ENCODE measurements at regions not wholly inside any gene's neighbourhood (a gene's known extent, or its start where the extent isn't known, plus 50 kb on each side); places are given as distances from the start of the nearest gene placed in this dataset.

- POLR2A ChIA-PET (ENCODE audit: unreplicated experiment): no interaction called here
- DNase-seq: peak; percentile 53
These were observed 224.6 kb downstream of the EPHA4 start for GRCh38 chr2:221347471-221347870.

GRCh38 chr2:221350616-221351015 is 221.5 kb downstream of the EPHA4 start:
- no peaks in the 10 kb centered on the region for H3F3A ChIP-seq (ENCODE audit: low read length, unreplicated experiment)
- H3K9ac ChIP-seq (ENCODE audit: low read length): no peak overlapping the region
- DNase-seq (peak; percentile 24), ATAC-seq (no peak)
- H3K27ac ChIP-seq (ENCODE audit: low read length): no peak overlapping the region
- TF ChIP-seq CTCF (conservative IDR thresholded peaks at IDR 0.05; ENCODE audit: low read depth, low read length) (no peak), EZH2phosphoT487 (IDR thresholded peaks at IDR 0.05; ENCODE audit: borderline replicate concordance, low read length) (no peak), EZH2 (IDR thresholded peaks at IDR 0.05; ENCODE audit: low read length, unreplicated experiment) (no peak)
- no peaks in the 10 kb centered on the region for H3K27me3 ChIP-seq (ENCODE audit: low read length)
- ChIA-PET CTCF (no interaction called here), POLR2A (ENCODE audit: unreplicated experiment) (no interaction called here)
- H2AFZ ChIP-seq (ENCODE audit: low read length): no peak overlapping the region
- no peaks in the 10 kb centered on the region for H3K9me2 ChIP-seq (replicated peaks; ENCODE audit: low read length)
- H4K20me1 ChIP-seq (ENCODE audit: low read length): no peaks in the 10 kb centered on the region
- no peak overlapping the region for H3K4me2 ChIP-seq (ENCODE audit: low read length)
- H3K9me3 ChIP-seq (ENCODE audit: low read length): no peaks in the 10 kb centered on the region
- no peaks in the 10 kb centered on the region for H3K79me2 ChIP-seq (ENCODE audit: low read length)
- no peaks in the 10 kb centered on the region for H3K36me3 ChIP-seq (ENCODE audit: low read depth, low read length)
- no peak overlapping the region for H3K4me3 ChIP-seq (ENCODE audit: low read length)
- H3K4me1 ChIP-seq (ENCODE audit: insufficient read depth, low read length): no peaks in the 10 kb centered on the region
- BruUV-seq (replicated peaks): no TSS peak
- intact Hi-C loops (cut with micrococcal nuclease): no loop called here

More at GRCh38 chr2:221347471-221347870, 224.6 kb downstream of the EPHA4 start:
- no peak overlapping the region for H3K4me2 ChIP-seq (ENCODE audit: low read length)
- no peak overlapping the region for H3K4me3 ChIP-seq (ENCODE audit: low read length)
- no peaks in the 10 kb centered on the region for H3K36me3 ChIP-seq (ENCODE audit: low read depth, low read length)
- TF ChIP-seq CTCF (conservative IDR thresholded peaks at IDR 0.05; ENCODE audit: low read depth, low read length): no peak
- TF ChIP-seq EZH2phosphoT487 (IDR thresholded peaks at IDR 0.05; ENCODE audit: borderline replicate concordance, low read length): no peak
- no peaks in the 10 kb centered on the region for H3K4me1 ChIP-seq (ENCODE audit: insufficient read depth, low read length)
- H3K27me3 ChIP-seq (ENCODE audit: low read length): no peaks in the 10 kb centered on the region
- no peaks in the 10 kb centered on the region for H3K9me3 ChIP-seq (ENCODE audit: low read length)
- peak; percentile 31 for ATAC-seq
- no peaks in the 10 kb centered on the region for H3K9me2 ChIP-seq (replicated peaks; ENCODE audit: low read length)
- H4K20me1 ChIP-seq (ENCODE audit: low read length): no peaks in the 10 kb centered on the region
- no peaks in the 10 kb centered on the region for H3F3A ChIP-seq (ENCODE audit: low read length, unreplicated experiment)
- intact Hi-C loops (cut with micrococcal nuclease): no loop called here
- H2AFZ ChIP-seq (ENCODE audit: low read length): no peak overlapping the region
- no peak overlapping the region for H3K9ac ChIP-seq (ENCODE audit: low read length)
- no peak overlapping the region for H3K27ac ChIP-seq (ENCODE audit: low read length)
- CTCF ChIA-PET: no interaction called here
- no TSS peak for BruUV-seq (replicated peaks)
- H3K79me2 ChIP-seq (ENCODE audit: low read length): no peaks in the 10 kb centered on the region

- Histone ChIP-seq H3K9me3 (ENCODE audit: low read length) (no peaks in the 10 kb centered on the region), H3K27ac (ENCODE audit: low read length) (no peak overlapping the region), H3K9ac (ENCODE audit: low read length) (no peak overlapping the region), H4K20me1 (ENCODE audit: low read length) (no peaks in the 10 kb centered on the region), H3K4me1 (ENCODE audit: insufficient read depth, low read length) (no peaks in the 10 kb centered on the region), H3K4me3 (ENCODE audit: low read length) (no peak overlapping the region), H3K36me3 (ENCODE audit: low read depth, low read length) (no peaks in the 10 kb centered on the region), H3F3A (ENCODE audit: low read length, unreplicated experiment) (no peaks in the 10 kb centered on the region), H3K9me2 (replicated peaks; ENCODE audit: low read length) (no peaks in the 10 kb centered on the region), H3K79me2 (ENCODE audit: low read length) (no peaks in the 10 kb centered on the region), H3K27me3 (ENCODE audit: low read length) (no peaks in the 10 kb centered on the region; the same call in 1 of the 2 replicates), H3K4me2 (ENCODE audit: low read length) (no peak overlapping the region), H2AFZ (ENCODE audit: low read length) (no peak overlapping the region)
- intact Hi-C loops (cut with micrococcal nuclease): no loop called here
- TF ChIP-seq CTCF (conservative IDR thresholded peaks at IDR 0.05; ENCODE audit: low read depth, low read length): no peak
- no peak for TF ChIP-seq EZH2 (IDR thresholded peaks at IDR 0.05; ENCODE audit: low read length, unreplicated experiment)
- no peak for TF ChIP-seq EZH2phosphoT487 (IDR thresholded peaks at IDR 0.05; ENCODE audit: borderline replicate concordance, low read length)
- CTCF ChIA-PET: no interaction called here
- POLR2A ChIA-PET (ENCODE audit: unreplicated experiment): no interaction called here
- no peak for ATAC-seq
- no peak for DNase-seq
- BruUV-seq (replicated peaks): no TSS peak
These were observed 218.9 kb downstream of the EPHA4 start for GRCh38 chr2:221353201-221353600.
